Right hindlimb (tissue), 1 donor: ENCODE measurements at regions not wholly inside any gene's neighbourhood (a gene's known extent, or its start where the extent isn't known, plus 50 kb on each side); places are given as distances from the start of the nearest gene placed in this dataset.

ENCODE experiments used
- DNase-seq: peaks from one replicate; pipeline ENCODE4 v3.0.0-alpha.2; 2018

DNA sequence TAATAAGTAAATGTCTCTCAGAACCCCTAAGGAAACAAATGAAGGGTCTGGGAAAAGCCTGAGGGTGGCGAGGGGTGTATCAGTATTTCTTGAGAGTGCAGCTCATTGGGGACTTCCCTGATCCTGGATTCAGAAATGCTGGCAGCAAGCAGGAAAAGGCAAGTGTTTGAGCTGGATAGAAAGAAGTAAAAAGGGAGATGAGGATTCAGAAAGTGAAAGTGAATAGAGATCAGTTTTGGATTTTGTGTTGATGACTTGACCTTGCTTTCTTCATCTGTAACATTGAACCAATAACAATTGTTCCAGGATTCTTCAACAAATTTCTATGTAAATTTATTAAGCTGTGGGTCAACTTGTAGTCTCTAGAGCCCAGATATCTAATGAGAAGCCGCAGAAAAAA, 66.9 kb upstream of the CTSC start:
- no peak for DNase-seq

GRCh38 chr11:88402784-88403183, 65.2 kb upstream of the CTSC start:
- DNase-seq, result no peak

GRCh38 chr11:88402192-88402715, 64.7 kb upstream of the CTSC start:
- DNase-seq, result no peak

- no peak for DNase-seq
Observed at GRCh38 chr11:88398791-88399570, 61.4 kb upstream of the CTSC start.

DNA sequence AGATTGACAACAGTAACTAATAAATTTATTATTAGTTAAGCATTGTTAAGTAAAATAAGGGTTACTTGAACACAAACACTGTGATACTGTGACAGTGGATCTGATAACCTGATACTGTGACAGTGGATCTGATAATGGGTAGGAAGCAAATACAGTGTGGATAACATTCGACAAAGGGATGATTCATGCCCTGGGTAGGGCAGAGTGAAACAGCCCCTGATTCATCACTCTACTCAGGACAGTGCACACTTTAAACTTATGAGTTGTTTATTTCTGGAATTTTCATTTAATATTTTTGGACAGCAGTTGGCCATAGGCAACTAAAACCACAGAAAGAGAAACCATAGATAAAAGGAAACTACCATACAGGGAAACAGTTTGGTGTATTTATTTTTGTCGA, 60.8 kb upstream of the CTSC start:
- no peak for DNase-seq

- DNase-seq, result no peak
Observed at GRCh38 chr11:88390254-88390653, 52.7 kb upstream of the CTSC start.

GRCh38 chr11:88387957-88388356, 50.4 kb upstream of the CTSC start:
- DNase-seq, result no peak
